ENCODE measurements at regions not wholly inside any gene's neighbourhood (a gene's known extent, or its start where the extent isn't known, plus 50 kb on each side); places are given as distances from the start of the nearest gene placed in this dataset.

DNA sequence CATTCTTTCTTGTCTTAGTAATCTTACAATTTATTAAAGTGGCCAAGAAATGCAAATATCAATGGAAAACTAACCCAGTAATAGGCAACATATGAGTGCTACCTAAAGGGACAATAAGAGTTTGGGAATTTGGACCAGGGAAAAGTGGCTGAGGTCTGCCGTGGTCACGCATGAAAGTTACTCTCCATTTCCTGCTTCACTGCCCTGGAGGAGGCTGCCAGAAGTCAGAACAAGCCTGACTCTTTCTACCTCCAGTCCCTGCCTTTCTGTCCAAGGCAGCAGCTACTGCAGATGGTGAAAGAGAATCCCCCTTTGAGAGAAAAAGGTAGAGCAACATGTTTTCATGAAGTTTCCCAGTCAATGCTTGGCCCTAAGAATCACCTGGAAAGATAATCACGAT, 201.1 kb upstream of the ARGLU1 start:
- BruUV-seq (replicated peaks): no TSS peak
- intact Hi-C loops (cut with micrococcal nuclease): no loop called here
- ATAC-seq: no peak
- Histone ChIP-seq H3K27me3 (ENCODE audit: insufficient read depth, low read length) (no peaks in the 10 kb centered on the region), H3K27ac (ENCODE audit: low read depth, low read length) (no peak overlapping the region), H3K79me2 (ENCODE audit: insufficient read depth, low read length) (no peaks in the 10 kb centered on the region), H3K36me3 (ENCODE audit: control insufficient read depth in 1 of 2, insufficient read depth in 2 of 2, low read length in 2 of 2) (no peaks in the 10 kb centered on the region), H3K4me3 (replicated peaks in 1 of 2; ENCODE audit: low read depth in 1 of 2, low read length in 2 of 2) (no peak overlapping the region), H3K9me2 (ENCODE audit: insufficient read depth) (no peaks in the 10 kb centered on the region), H3K4me2 (ENCODE audit: low read length) (no peak overlapping the region), H3K9ac (ENCODE audit: low read length) (no peak overlapping the region), H4K20me1 (ENCODE audit: insufficient read depth) (no peaks in the 10 kb centered on the region), H2AFZ (ENCODE audit: low read depth, low read length, poor library complexity, severe bottlenecking) (no peak overlapping the region), H3K4me1 (ENCODE audit: control insufficient read depth in 1 of 2, insufficient read depth in 2 of 2, low read length in 2 of 2) (no peaks in the 10 kb centered on the region), H3K9me3 (ENCODE audit: control insufficient read depth in 1 of 2, insufficient read depth in 1 of 2, low read depth in 1 of 2, low read length in 2 of 2) (0 out of 4 replicates have a peak, but pooled peaks cover 0 to 4% of the 10 kb centered on the region in 2 experiments)
- no peak for TF ChIP-seq EZH2 (IDR thresholded peaks at IDR 0.05)
- no peak for TF ChIP-seq CBX3 (IDR thresholded peaks at IDR 0.05; ENCODE audit: low read depth)
- TF ChIP-seq RAD21 (IDR thresholded peaks at IDR 0.05; ENCODE audit: low read depth): no peak
- TF ChIP-seq SP1 (IDR thresholded peaks at IDR 0.05; ENCODE audit: low read depth): no peak
- TF ChIP-seq, protein P1, sequence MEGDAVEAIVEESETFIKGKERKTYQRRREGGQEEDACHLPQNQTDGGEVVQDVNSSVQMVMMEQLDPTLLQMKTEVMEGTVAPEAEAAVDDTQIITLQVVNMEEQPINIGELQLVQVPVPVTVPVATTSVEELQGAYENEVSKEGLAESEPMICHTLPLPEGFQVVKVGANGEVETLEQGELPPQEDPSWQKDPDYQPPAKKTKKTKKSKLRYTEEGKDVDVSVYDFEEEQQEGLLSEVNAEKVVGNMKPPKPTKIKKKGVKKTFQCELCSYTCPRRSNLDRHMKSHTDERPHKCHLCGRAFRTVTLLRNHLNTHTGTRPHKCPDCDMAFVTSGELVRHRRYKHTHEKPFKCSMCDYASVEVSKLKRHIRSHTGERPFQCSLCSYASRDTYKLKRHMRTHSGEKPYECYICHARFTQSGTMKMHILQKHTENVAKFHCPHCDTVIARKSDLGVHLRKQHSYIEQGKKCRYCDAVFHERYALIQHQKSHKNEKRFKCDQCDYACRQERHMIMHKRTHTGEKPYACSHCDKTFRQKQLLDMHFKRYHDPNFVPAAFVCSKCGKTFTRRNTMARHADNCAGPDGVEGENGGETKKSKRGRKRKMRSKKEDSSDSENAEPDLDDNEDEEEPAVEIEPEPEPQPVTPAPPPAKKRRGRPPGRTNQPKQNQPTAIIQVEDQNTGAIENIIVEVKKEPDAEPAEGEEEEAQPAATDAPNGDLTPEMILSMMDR (IDR thresholded peaks at IDR 0.05 in 2 of 3, conservative IDR thresholded peaks at IDR 0.05 in 1 of 3; ENCODE audit: borderline replicate concordance in 1 of 3, insufficient read depth in 1 of 3, low read depth in 2 of 3, low read length in 2 of 3): no peak
- no peak for TF ChIP-seq CEBPB (IDR thresholded peaks at IDR 0.05; ENCODE audit: low read depth)
- no peak for TF ChIP-seq ELF1 (IDR thresholded peaks at IDR 0.05; ENCODE audit: borderline replicate concordance, low read depth)
- TF ChIP-seq EZH2phosphoT487 (IDR thresholded peaks at IDR 0.05; ENCODE audit: borderline replicate concordance): no peak
- TF ChIP-seq, protein P2, sequence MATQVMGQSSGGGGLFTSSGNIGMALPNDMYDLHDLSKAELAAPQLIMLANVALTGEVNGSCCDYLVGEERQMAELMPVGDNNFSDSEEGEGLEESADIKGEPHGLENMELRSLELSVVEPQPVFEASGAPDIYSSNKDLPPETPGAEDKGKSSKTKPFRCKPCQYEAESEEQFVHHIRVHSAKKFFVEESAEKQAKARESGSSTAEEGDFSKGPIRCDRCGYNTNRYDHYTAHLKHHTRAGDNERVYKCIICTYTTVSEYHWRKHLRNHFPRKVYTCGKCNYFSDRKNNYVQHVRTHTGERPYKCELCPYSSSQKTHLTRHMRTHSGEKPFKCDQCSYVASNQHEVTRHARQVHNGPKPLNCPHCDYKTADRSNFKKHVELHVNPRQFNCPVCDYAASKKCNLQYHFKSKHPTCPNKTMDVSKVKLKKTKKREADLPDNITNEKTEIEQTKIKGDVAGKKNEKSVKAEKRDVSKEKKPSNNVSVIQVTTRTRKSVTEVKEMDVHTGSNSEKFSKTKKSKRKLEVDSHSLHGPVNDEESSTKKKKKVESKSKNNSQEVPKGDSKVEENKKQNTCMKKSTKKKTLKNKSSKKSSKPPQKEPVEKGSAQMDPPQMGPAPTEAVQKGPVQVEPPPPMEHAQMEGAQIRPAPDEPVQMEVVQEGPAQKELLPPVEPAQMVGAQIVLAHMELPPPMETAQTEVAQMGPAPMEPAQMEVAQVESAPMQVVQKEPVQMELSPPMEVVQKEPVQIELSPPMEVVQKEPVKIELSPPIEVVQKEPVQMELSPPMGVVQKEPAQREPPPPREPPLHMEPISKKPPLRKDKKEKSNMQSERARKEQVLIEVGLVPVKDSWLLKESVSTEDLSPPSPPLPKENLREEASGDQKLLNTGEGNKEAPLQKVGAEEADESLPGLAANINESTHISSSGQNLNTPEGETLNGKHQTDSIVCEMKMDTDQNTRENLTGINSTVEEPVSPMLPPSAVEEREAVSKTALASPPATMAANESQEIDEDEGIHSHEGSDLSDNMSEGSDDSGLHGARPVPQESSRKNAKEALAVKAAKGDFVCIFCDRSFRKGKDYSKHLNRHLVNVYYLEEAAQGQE (IDR thresholded peaks at IDR 0.05; ENCODE audit: low read depth): no peak
- no peak for TF ChIP-seq FOSL1 (IDR thresholded peaks at IDR 0.05; ENCODE audit: low read depth)
- no peak for TF ChIP-seq POLR2A (IDR thresholded peaks at IDR 0.05; ENCODE audit: borderline replicate concordance, extremely low read depth, insufficient read depth, insufficient read length)
- no peak for TF ChIP-seq SRF (IDR thresholded peaks at IDR 0.05; ENCODE audit: low read depth)
- TF ChIP-seq TCF7L2 (IDR thresholded peaks at IDR 0.05; ENCODE audit: borderline replicate concordance, extremely low read depth, insufficient read depth, insufficient read length): no peak
- no peak for TF ChIP-seq SIN3A (IDR thresholded peaks at IDR 0.05; ENCODE audit: low read depth)
- no peak for DNase-seq (ENCODE audit: low read depth, low spot score)
- ChIA-PET POLR2A (no interaction called here), CTCF (no interaction called here), RAD21 (ENCODE audit: low non-redundant PET in 1 of 2, low total read pairs in 2 of 2, uncharacterized antibody in 2 of 2, unreplicated experiment in 2 of 2) (no interaction called here)
